ENCODE measurements at regions not wholly inside any gene's neighbourhood (a gene's known extent, or its start where the extent isn't known, plus 50 kb on each side); places are given as distances from the start of the nearest gene placed in this dataset.
"Not testable (repeated sequence)": the region's sequence is repeated elsewhere in the genome, so short reads cannot be mapped to it uniquely, and the experiment has no call there.

DNA sequence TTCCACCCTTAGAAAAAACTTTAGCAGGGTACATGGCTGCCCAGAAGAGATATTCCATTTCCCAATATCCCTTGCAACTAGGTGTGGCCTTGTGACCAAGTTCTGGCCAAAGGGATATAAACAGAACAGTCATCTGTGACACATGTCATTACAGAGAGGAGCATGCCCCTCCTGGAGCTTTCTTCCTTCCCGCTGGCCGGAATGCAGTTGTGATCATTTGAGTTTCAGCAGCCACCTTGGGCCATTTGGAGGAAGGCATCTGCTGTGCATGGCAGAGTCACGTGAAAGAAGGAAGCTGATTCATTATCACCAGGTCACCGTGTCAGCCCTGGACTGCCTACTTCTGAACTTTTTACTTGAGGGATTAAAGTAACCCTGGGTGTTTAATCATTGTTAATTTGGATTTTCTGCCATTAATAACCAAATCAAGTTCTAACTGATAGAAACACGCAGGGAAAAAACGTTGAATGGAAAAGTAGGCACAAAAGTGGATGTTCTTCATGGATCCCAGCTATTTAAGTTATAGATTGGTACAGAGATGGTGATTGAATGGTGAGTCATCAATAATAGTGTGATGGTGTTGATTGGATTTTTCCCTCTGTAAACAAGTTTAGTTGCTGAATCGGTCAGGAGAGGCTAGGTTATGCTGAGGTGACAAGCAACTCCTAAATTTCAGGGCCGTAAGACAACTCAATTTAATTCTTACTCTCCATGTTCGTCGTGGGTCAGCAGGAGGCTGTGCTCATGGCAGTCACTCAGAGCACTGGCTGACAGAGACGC lies 80.7 kb upstream of the CCDC167 start:
- DNase-seq, result no peak

DNA sequence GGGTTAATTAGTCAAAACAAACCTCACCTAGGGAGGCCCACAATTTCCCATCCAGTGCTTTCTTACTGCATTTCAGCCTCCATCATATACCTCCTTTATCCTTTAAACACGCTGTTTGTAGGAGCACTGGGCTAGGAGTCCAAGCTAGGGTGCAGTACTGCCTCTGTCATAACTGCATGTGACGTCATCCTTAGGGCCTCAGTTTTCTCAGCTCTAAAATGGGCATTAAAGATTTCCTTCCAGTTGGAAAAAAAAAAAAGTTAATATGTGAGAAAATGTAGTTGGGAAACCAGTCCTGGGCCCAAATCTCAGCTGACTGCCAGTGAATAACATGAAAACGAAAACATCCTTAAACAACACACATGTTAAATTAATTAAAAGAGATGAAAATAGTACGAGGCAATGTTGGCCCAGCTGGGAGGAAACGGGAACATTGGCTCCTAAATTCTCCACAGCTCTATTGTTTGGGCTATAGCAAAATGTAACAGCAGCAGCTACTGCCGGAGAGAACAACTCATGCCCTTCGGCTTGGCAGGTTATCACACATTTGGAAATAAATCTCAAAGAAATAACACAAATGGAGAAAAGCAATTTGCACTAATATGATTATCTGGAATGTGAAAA lies 79.9 kb upstream of the CCDC167 start:
- no peak for DNase-seq

DNA sequence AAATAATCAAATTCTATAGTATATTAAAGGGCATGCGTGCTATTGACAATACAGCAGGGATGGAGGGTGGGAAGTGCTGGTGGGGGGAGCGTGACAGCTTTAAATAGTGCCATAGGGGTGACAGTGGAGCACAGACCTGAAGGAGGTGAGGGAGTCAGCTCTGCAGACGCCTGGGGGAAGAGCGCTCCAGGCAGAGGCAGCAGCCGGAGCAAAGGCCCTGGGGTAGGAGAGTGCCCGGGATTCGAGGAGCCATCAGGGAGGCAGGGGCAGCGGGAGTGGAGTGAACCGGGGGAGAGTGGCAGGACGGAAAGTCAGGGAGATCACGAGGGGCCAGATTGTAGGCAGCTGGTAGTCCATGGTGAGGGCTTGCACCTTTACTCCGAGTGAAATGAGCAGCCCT lies 78.4 kb upstream of the CCDC167 start:
- no peak for DNase-seq

DNA sequence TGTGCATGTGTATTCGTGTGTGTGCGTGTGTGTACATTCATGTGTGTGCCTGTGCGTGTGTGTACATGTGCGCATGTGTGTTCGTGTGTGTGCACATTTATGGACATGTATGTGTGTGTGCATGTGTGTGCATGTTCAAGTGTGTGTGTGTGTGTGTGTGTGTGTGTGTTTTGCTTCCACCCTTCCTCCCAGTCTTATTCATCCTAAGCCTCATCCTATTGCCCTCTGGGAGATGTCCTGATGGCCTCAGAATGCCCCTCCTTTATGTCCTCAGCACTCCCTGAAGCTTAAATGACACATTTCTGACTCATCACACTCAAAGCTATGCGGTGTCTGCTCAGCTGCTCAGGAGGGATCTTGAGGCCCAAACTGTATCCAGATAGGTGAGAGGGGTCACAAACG lies 76.6 kb upstream of the CCDC167 start:
- DNase-seq, result no peak

DNA sequence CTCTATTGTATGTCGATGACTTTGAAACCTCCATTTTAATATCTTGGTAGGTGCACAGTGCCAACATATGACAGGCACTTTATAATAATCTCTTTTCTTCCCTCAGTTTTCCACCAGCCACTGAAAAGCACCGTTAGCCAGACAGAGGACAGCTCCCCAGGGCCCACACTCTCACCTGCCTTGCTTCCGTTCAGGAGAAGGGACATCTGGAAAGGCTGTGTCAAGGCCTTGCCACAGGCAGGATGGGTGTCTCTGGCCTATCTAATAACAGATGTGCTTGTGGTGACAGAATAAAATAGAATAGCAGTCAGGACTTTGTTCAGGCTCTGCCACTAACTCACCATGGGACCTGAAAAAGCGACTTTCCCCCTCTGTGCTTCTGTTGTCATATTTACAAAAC lies 75.5 kb upstream of the CCDC167 start:
- no peak for DNase-seq

DNA sequence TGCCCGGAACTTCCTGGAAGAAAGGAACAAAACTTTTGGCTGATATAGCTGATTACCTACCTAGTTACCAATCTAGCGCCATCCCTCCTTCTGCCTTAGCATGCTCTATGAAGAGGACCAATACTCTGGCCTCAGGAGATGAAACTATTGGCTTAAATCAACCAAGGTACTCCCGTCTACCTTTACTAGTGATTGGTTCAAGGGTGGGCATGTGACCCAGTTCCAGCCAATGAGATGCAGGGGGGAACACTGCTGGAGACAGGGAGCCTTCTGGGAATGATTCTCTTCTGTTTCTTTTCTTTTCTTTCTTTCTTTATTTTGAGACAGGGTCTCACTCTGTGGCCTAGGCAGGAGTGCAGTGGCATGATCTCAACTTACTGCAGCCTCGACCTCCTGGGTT lies 72.6 kb upstream of the CCDC167 start:
- DNase-seq, result no peak

DNA sequence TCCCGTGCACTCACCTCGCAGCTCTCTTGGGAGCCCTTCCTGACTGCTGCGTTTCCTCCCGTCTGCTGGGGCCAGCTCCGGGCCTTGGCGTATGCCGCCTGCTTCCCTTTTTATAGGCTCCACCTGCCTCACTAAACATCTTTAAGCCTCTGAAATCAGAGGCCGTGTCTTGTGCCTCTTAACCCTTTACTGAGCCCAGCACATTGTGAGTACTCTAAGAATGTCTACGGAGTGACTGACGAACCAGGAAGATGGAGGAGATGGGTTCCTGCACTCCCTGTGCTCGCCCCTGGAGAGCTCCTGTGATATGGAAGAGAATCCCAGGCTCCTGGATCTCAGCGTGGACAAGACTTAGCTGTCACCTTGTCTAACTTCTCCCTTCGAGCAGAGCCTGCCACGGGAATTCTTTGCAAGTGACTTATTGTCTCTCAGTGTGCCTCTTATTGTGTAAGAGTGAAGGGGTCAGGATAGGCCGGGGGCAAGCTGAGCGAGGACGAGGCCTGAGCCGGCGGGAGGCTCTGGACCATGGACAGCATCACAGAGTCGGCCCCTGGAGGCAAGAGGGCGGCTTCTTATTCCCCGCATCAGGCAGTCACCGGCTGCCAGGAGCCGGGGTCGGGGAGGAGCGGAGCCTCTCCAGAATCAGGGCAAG lies 70.9 kb upstream of the CCDC167 start:
- peak; percentile 12 to 24 for DNase-seq

DNA sequence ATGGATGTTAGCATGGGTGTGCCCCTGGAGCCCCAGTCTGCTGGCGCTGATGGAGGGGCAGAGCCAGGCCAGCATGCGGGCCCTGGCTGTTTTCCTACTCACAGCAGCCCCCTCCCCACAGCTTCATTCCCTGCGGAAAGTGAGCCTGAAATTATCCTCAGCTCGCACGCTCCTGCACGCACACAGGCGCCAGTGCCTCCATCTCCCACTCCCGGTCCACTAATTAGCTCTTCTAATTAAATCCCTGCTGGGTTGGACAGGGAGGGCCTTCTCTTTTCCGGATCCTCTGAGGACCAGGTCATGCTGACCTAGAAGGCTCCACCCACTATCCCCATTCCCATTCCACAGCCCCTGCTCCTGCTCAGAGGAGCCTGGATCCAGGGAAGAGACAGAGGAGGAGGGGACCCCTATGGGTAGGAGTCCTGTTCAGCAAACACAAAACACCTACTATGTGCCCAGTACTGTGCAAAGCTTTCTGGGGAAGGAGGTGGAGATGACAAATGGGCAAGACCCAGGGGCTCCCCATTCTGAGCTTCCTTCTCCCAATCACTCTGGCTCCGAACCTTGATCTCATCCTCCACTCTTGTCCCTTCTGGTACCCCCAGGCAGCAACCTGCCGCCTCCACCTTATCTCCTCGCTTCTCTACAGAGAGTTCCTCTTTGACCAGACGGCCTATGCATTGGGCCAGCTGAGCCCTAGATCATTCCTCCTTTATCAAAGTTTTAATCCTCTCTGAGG lies 70.2 kb upstream of the CCDC167 start:
- no peak for DNase-seq

DNA sequence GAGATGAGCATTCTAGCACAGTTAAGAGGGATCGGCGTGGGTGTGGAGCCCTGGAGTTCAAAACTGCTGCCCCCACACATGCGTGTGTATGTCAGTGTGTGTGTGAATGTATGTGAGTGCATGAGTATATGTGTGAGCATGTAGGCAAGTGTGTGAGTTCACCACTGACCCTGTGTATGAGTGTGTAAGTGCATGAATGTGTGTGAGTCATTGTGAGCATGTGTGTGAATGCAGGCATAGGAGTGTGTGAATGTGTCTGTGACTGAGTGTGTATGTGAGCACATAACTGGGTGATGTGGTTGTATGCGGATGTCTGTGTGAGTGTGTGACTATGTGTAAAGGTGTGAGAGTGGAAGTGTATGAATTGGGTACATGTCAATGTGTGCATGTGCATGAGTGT lies 69.6 kb upstream of the CCDC167 start:
- DNase-seq, result no peak

DNA sequence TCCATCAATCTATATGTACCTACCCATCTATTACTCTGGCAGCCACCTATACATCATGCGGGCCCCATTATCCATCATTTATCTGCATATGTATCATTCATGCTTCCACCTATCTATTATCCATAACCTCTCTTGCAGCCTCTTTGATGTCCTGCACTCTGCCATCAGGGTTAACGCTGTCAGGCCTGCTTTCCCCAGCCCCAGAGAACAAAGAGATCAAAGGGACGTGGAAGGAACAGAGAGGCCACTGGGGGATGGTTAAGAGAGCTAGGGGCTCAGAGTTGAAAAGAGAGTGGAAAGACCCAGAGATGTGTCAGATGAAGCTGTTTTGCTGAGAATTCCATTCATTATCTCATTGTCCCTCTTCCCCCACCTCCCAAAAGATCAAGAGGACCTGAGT lies 67.3 kb upstream of the CCDC167 start:
- no peak for DNase-seq

DNA sequence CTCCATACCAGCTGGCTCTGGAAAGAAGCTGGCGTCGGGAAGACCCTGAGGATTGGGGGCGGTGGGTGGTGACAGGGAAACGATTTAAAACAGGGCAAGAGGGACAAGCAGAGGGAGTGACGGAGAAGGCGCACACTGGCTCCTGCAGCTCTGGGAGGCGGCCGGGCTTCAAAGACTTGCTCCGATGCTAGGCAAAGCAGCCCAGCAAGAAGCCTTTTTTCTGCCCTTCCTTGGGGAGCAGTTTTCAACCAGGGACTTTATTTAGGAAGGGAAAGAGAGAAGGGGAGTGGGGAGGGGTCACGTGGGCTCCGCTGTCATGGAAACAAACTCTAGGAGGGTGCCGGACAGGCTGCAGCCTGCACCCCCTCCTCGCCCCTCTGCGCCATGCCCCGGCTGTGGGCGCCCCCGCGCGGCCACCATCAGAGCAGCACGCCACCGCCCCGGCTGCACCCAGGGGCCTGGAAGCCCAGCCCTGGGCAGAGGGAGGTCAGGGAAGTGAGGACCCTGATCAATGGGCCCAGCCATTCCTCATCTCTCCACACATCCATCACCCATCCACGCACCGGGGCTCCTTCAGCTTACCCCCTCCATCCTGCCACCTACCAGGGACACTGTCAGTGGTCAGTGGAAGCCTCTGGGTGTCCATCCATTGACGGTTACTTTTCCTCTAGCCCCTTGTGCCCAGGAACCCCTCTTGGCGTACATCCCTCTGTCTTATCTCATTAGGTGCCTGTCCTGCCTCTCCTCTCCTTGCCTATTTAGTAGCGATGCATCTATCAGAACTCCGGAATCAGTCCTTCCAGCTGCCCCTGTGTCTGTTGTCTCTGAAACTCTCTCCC lies 66.6 kb upstream of the CCDC167 start:
- peak; percentile 30 to 56 for DNase-seq

DNA sequence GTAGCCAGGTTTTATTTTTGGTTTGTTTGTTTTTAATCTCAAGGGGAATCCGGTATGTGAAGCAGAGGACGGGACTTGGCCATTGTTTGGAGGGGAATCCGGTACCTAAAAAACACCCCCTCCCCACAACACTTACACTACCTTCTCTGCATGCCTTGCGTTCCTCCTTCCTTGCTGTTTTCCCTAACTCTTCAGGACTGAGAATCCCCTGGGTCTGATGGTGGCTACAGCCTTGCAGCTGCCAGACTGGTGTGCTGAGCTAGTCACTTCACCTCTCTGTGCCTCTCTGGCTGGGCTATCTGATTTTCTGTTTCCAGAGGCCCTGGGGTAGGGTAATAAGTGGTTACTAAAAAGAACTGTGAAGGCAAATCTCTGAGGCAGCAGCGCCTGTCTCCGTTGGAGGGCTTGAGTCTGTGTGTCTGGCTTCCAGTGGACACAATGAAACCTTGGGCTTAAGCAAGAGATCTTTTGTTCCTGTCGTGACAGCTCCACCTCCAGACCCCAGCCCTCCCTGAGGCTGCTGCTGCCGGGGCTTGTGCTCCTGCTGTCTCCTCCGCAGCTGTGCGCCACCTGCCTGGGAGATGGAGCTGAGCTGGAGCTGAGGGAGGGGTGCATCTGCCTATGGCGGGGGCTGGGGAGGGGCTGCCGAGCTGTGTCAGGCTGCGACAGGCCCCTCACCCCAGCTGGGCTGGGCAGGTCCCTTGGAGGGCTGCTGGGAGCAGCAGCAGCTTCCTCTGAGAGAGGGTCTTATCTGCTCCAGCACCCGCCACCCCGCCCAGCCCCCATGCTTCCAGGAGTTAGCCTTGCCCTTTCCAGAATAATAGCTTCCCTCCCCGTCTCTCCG lies 65.8 kb upstream of the CCDC167 start:
- DNase-seq, result no peak

DNA sequence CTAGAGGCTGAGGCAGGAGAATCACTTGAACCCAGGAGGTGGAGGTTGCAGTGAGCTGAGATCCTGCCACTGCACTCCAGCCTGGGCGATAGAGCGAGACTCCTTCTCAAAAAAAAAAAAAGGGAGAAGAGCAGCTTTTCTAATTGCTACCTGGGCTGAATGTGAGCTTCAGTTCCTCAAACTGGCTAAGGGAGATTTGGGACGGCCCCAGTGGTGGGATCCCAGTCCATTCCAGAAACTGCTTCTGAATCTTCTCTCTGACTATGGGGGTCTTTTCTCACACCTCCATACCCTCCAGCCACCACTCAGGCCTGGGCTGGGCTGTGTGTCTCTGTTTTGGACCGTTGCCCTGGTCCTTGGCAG lies 63.2 kb upstream of the CCDC167 start:
- DNase-seq, result not testable (repeated sequence)

DNA sequence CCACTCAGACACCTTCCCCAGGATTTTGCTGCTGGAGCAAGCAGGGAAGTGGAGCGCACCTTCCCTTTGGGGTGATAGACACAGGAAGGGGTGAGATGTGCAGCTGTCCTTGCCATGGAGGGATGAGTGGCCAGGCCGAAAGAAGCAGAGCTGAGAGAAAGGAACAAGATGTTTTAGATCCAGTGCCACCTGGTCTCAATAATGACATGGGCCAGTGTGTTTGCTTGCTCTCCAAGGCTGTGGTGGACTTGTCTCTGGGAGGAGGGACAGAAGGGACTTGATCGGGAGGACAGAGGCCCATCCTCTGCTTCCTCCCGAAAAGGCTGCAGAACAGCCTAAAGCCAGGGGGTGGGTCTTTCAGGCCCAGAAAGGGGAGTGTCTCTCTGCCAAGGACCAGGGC lies 61.7 kb upstream of the CCDC167 start:
- DNase-seq, result no peak

DNA sequence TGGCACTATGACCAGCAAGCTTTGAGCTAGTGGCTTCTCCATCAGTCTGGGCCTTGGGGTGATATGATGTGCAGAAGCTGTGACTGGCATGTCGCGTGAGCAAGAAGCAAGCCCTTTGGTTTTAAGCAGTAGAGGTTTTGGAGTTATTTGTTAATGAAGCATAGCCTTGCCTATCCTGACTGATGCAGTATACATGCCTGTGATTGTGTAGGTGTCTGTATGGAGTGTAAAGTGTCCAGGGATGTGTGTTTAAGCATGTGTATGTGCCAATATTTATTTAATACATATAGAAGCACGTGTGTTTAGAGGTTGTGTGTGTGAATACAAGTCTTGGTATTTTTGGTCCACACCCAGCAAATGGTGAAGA lies 61.0 kb upstream of the CCDC167 start:
- DNase-seq, result no peak

DNA sequence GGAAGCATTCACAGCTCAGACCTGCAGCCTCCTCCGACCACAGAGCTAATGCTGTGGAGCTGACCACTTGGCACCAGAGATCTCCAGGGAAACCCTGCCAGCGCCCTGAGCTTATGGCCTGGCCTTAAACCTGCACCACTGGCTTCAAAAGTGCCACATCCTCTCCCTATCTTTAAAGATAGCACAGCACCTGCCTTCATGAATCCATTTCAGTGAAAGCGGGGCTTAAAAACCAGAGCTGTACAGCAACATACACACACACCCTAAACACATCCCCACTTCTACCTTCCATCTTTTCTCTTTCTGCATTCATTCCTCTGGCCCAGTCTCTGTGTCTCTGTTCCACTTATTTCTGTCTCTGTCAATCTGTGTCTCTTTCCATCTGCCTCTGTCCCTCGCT lies 59.8 kb upstream of the CCDC167 start:
- no peak for DNase-seq

DNA sequence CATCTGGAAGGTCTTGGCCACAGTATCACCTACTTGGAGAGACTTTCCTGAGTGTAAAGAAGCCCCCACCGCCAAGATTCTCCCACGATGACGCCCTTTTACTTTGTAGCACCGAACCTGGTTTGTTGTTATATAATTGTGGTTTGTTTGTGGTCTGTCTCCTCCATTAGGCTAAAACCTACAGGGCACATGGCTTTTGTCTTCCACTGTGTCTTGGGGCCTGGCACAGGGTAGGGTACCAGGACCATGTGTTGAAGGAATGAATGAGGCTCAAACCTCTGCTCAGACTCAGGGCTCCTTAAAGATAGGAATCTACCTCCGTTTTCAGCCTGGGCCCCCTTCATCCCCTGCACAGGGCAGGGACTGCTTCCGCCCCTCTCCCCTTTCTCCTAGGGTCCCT lies 59.4 kb upstream of the CCDC167 start:
- DNase-seq, result no peak

DNA sequence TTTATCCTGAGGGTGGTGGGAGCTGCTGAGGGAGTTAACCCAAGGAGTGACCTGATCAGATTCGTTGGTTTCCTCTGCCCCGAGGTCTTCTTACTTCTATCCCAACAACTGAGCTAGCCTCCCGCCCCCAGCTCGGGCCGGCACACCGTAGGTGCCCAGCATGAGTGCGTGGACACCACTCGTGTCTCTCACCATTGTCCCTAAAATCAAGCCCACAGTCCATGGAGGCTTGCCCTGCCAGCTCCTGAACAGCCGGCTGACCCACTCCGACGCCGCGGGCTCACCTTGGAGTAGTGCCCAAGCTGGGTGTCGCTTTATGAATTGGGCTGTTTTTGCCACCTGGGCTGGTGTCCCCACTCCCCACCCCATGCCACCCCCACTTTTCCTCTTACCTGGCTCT lies 59.0 kb upstream of the CCDC167 start:
- no peak for DNase-seq

DNA sequence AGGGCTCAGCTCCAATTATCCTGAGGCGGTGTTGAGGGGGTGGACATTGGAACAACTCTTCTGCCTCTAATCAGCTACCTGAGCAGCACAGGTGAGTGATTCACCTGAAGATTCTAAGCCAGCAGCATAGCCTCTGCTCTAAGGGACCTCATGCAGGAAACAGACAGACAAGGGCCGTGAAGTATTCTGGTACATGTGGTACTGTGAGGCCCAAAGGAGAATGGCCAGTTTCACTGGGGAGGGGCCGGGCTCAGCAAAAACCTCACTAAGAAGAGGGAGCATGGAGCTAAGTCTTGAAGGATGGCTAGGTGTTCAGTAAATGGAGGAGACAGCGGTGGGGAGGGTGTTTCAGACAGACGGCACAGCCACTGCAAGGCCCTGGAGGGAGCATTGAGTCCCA lies 58.5 kb upstream of the CCDC167 start:
- DNase-seq, result no peak

DNA sequence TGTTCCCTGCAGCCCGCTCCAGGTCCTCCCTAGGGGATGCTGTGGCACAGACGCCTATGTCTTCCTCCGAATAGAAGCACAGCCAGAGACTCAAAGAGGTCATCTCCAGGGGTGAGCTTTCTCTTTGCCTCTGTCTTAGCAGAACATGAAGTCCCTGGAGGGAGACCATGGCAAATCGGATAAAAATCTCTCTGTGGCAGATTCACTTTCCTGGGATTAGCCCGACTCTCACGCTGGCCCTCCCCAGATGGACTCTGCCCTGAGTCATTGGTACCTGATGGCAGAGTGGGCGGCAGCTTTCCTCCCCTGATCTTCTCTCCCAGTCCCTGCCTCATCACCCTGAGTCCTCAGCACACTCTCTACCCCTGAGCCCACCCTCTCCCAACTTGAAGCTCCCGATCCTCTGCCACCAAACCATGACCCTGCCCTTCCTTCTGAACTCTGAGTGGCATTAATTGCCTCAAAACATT lies 58.0 kb upstream of the CCDC167 start:
- no peak for DNase-seq

DNA sequence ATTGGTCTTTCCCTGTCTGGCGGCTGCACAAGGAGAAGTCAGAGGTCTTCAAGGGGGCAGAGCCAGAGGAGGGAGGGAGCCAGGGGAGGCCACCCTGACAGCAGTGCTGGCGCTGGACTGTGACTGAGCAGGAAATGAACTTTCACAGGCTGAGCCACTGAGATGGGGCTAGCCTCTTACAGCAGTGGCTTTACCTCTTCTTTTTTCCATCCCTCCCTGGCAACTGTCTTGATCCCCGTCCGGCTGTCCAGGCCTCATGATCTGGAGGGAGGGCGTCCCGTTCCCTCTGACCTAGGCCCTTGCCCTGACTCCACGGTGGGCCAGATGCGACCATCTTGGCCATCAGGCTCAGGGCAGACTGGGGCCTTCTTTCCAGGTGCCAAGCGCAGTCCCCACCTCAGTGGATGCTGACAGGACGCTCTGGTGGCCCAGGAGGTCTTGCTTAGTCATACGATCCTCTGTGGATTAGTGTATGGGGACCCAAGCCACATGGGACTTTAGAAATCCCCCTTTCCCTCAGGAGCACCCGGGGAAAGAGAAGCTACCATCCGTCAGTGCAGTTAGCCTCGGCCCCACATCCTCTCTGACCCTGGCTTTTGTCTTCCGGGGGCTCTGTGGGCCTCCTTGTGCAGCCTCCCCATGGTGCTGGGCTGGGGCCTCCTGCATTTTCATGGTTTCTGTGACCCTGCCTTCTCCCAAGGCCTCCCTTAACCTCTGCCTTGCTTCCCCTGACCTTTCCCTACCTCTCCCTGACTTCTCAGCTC lies 57.4 kb upstream of the CCDC167 start:
- no peak for DNase-seq

Measured in Kasumi-1 (cell line).